ENCODE measurements at regions not wholly inside any gene's neighbourhood (a gene's known extent, or its start where the extent isn't known, plus 50 kb on each side); places are given as distances from the start of the nearest gene placed in this dataset.

GRCh38 chr10:124323806-124324205 is 94.9 kb downstream of the OAT start:
- CTCF ChIA-PET = no interaction called here
- no peak for DNase-seq (ENCODE audit: low read depth, low spot score)
- Histone ChIP-seq H3K4me2 (ENCODE audit: low read length) (no peak overlapping the region), H3K4me1 (ENCODE audit: control insufficient read depth in 1 of 2, insufficient read depth in 2 of 2, low read length in 2 of 2) (no peaks in the 10 kb centered on the region), H3K9ac (ENCODE audit: low read length) (no peak overlapping the region), H3K27ac (ENCODE audit: low read depth, low read length) (no peak overlapping the region), H3K36me3 (ENCODE audit: control insufficient read depth in 1 of 2, insufficient read depth in 2 of 2, low read length in 2 of 2) (no peaks in the 10 kb centered on the region), H4K20me1 (ENCODE audit: insufficient read depth) (no peaks in the 10 kb centered on the region), H3K79me2 (ENCODE audit: insufficient read depth, low read length) (no peaks in the 10 kb centered on the region), H3K9me3 (ENCODE audit: control insufficient read depth in 1 of 2, insufficient read depth in 1 of 2, low read depth in 1 of 2, low read length in 2 of 2) (no peaks in the 10 kb centered on the region), H3K9me2 (ENCODE audit: insufficient read depth) (no peaks in the 10 kb centered on the region), H3K27me3 (ENCODE audit: insufficient read depth, low read length) (no peaks in the 10 kb centered on the region), H3K4me3 (replicated peaks in 1 of 2; ENCODE audit: low read depth in 1 of 2, low read length in 2 of 2) (no peak overlapping the region), H2AFZ (ENCODE audit: low read depth, low read length, poor library complexity, severe bottlenecking) (no peak overlapping the region)
- ATAC-seq = no peak
- RAD21 ChIA-PET (ENCODE audit: low non-redundant PET in 1 of 2, low total read pairs in 2 of 2, uncharacterized antibody in 2 of 2, unreplicated experiment in 2 of 2) = no interaction called here
- POLR2A ChIA-PET = no interaction called here
- TF ChIP-seq ELF1 (IDR thresholded peaks at IDR 0.05; ENCODE audit: borderline replicate concordance, low read depth) (no peak), ZFX (IDR thresholded peaks at IDR 0.05) (no peak), YY1 (IDR thresholded peaks at IDR 0.05; ENCODE audit: extremely low read depth, insufficient replicate concordance, low read depth, low read length) (no peak), SIN3A (IDR thresholded peaks at IDR 0.05; ENCODE audit: low read depth) (no peak), CEBPB (IDR thresholded peaks at IDR 0.05; ENCODE audit: low read depth) (no peak), POLR2AphosphoS5 (IDR thresholded peaks at IDR 0.05; ENCODE audit: low read depth, low read length) (no peak), REST (IDR thresholded peaks at IDR 0.05; ENCODE audit: low read depth) (no peak), JUND (IDR thresholded peaks at IDR 0.05) (no peak), SP1 (IDR thresholded peaks at IDR 0.05; ENCODE audit: low read depth) (no peak), POLR2A (IDR thresholded peaks at IDR 0.05; ENCODE audit: borderline replicate concordance, extremely low read depth, insufficient read depth, insufficient read length) (no peak), EZH2 (IDR thresholded peaks at IDR 0.05) (no peak), TCF7L2 (IDR thresholded peaks at IDR 0.05; ENCODE audit: borderline replicate concordance, extremely low read depth, insufficient read depth, insufficient read length) (no peak), RAD21 (IDR thresholded peaks at IDR 0.05; ENCODE audit: low read depth) (no peak), CTCF (IDR thresholded peaks at IDR 0.05 in 2 of 3, conservative IDR thresholded peaks at IDR 0.05 in 1 of 3; ENCODE audit: borderline replicate concordance in 1 of 3, insufficient read depth in 1 of 3, low read depth in 2 of 3, low read length in 2 of 3) (no peak)
- TF ChIP-seq, protein P1, sequence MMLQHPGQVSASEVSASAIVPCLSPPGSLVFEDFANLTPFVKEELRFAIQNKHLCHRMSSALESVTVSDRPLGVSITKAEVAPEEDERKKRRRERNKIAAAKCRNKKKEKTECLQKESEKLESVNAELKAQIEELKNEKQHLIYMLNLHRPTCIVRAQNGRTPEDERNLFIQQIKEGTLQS (IDR thresholded peaks at IDR 0.05) = no peak
- TF ChIP-seq, protein P2, sequence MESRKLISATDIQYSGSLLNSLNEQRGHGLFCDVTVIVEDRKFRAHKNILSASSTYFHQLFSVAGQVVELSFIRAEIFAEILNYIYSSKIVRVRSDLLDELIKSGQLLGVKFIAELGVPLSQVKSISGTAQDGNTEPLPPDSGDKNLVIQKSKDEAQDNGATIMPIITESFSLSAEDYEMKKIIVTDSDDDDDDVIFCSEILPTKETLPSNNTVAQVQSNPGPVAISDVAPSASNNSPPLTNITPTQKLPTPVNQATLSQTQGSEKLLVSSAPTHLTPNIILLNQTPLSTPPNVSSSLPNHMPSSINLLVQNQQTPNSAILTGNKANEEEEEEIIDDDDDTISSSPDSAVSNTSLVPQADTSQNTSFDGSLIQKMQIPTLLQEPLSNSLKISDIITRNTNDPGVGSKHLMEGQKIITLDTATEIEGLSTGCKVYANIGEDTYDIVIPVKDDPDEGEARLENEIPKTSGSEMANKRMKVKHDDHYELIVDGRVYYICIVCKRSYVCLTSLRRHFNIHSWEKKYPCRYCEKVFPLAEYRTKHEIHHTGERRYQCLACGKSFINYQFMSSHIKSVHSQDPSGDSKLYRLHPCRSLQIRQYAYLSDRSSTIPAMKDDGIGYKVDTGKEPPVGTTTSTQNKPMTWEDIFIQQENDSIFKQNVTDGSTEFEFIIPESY (IDR thresholded peaks at IDR 0.05; ENCODE audit: extremely low read depth, insufficient replicate concordance, low read length) = no peak
- BruUV-seq (replicated peaks) = no TSS peak
- intact Hi-C loops (cut with micrococcal nuclease) = no loop called here
